OCI-LY7 (cell line): ENCODE measurements at regions not wholly inside any gene's neighbourhood (a gene's known extent, or its start where the extent isn't known, plus 50 kb on each side); places are given as distances from the start of the nearest gene placed in this dataset.

ENCODE experiments used
- BruUV-seq: library from RNA; stranded (reverse); fragments of 400-500 nt; replicated peaks from 2 replicates; lab custom pipeline; 2021; lab: Mats Ljungman, UMichigan
- CTCF ChIA-PET: fragments of 300-600 bp; sonication (Branson Sonifier 250); formaldehyde crosslinking; loops from one replicate; lab custom pipeline; 2022; ENCODE audit warnings: antibody characterized with exemption; ENCODE audit not compliant: unreplicated experiment; lab: Charles Lee
- POLR2A ChIA-PET: fragments of 300-600 bp; sonication (Branson Sonifier 250); formaldehyde crosslinking; loops from one replicate; lab custom pipeline; 2022; ENCODE audit warnings: antibody characterized with exemption; lab: Charles Lee
- DNase-seq: peaks from one replicate; pipeline ENCODE4 v3.0.0-alpha.2; 2015; ENCODE audit warnings: low spot score
- H2AFZ ChIP-seq: fragments of 200-600 bp; sonication (generic), shearing (Covaris generic); 2 replicates; pipeline ENCODE4 v1.6.1; 2014; ENCODE audit warnings: mild to moderate bottlenecking, antibody characterized with exemption, low read length, moderate library complexity
- H3K27ac ChIP-seq: fragments of 200-600 bp; sonication (generic); 2 replicates; pipeline ENCODE4 v1.5.1; 2014; ENCODE audit warnings: mixed run types, low read depth, mild to moderate bottlenecking, moderate library complexity, low read length, inconsistent platforms; ENCODE audit not compliant: poor library complexity, severe bottlenecking
- H3K36me3 ChIP-seq: fragments of 200-600 bp; sonication (generic); 2 replicates; pipeline ENCODE4 v1.6.1; 2014; ENCODE audit warnings: mild to moderate bottlenecking, antibody characterized with exemption, low read length, moderate library complexity, mixed read lengths; ENCODE audit not compliant: insufficient read depth
- H3K4me1 ChIP-seq: fragments of 200-600 bp; sonication (generic); 2 replicates; pipeline ENCODE4 v1.5.1; 2014; ENCODE audit warnings: mild to moderate bottlenecking, low read length; ENCODE audit not compliant: insufficient read depth, poor library complexity, severe bottlenecking
- H3K4me2 ChIP-seq: fragments of 200-600 bp; sonication (generic); 2 replicates; pipeline ENCODE4 v1.6.1; 2014; ENCODE audit warnings: mild to moderate bottlenecking, low read length
- H3K4me3 ChIP-seq: fragments of 200-600 bp; sonication (generic); 2 replicates; pipeline ENCODE4 v1.5.1; 2014; ENCODE audit warnings: mild to moderate bottlenecking, low read depth, low read length; ENCODE audit not compliant: poor library complexity, severe bottlenecking
- H3K79me2 ChIP-seq: fragments of 200-600 bp; sonication (generic); 2 replicates; pipeline ENCODE4 v1.6.1; 2016; ENCODE audit warnings: low read depth, mild to moderate bottlenecking, low read length, moderate library complexity, mixed read lengths; ENCODE audit not compliant: insufficient read depth
- H3K9me2 ChIP-seq: fragments of 200-600 bp; sonication (generic); 2 replicates; pipeline ENCODE4 v1.6.1; 2016; ENCODE audit warnings: mild to moderate bottlenecking, low read length, mixed read lengths; ENCODE audit not compliant: insufficient read depth
- H3K9me3 ChIP-seq: fragments of 200-600 bp; sonication (generic); 2 replicates; pipeline ENCODE4 v1.6.1; 2014; ENCODE audit warnings: mild to moderate bottlenecking, mixed run types, low read length, mixed read lengths
- H4K20me1 ChIP-seq: fragments of 200-600 bp; sonication (generic); 2 replicates; pipeline ENCODE4 v1.6.1; 2014; ENCODE audit warnings: mild to moderate bottlenecking, antibody characterized with exemption, low read length, moderate library complexity, mixed read lengths; ENCODE audit not compliant: insufficient read depth
- EZH2phosphoT487 ChIP-seq: fragments of 200-600 bp; sonication (generic); IDR thresholded peaks from 2 replicates; pipeline ENCODE4 v1.6.1; 2018; ENCODE audit warnings: low read depth, borderline replicate concordance, mild to moderate bottlenecking, mixed run types, antibody characterized with exemption, low read length, moderate library complexity, mixed read lengths
- intact Hi-C: fragments of 100-400 bp; cut with micrococcal nuclease; formaldehyde crosslinking; loops from one replicate; pipeline ENCODE4 v1.10.0; 2022; ENCODE audit not compliant: unreplicated experiment
- TF ChIP-seq, protein P1 (sequence below): fragments of 200-600 bp; sonication (generic); conservative IDR thresholded peaks from 2 replicates; pipeline ENCODE4 v1.5.1; 2014; ENCODE audit warnings: mild to moderate bottlenecking, antibody characterized with exemption, low read length, moderate library complexity, mixed read lengths

DNA sequence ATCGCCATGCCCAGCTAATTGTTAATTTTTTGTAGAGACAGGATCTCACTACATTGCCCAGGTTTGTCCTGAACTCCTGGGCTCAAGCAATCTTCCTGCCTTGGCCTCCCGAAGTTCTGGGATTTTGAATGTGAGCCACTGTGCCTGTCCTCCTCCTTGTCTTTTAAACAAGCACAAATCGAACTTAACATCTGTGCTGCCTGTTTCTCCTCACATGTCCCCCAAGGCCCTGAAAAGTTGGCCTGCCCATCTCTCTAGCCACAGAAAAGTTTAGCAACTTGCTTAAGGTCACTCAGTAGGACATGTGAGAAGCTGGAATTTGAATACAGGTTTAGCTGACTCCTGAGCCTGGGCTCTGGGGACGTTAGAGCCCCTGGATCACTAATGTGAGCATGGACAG is 115.7 kb upstream of the KCNG1 start:
- H3K9me2 ChIP-seq = no peaks in the 10 kb centered on the region
- ChIA-PET CTCF (no interaction called here), POLR2A (no interaction called here)
- intact Hi-C loops = no loop called here
- no peaks in the 10 kb centered on the region for H4K20me1 ChIP-seq
- TF ChIP-seq, protein P1, sequence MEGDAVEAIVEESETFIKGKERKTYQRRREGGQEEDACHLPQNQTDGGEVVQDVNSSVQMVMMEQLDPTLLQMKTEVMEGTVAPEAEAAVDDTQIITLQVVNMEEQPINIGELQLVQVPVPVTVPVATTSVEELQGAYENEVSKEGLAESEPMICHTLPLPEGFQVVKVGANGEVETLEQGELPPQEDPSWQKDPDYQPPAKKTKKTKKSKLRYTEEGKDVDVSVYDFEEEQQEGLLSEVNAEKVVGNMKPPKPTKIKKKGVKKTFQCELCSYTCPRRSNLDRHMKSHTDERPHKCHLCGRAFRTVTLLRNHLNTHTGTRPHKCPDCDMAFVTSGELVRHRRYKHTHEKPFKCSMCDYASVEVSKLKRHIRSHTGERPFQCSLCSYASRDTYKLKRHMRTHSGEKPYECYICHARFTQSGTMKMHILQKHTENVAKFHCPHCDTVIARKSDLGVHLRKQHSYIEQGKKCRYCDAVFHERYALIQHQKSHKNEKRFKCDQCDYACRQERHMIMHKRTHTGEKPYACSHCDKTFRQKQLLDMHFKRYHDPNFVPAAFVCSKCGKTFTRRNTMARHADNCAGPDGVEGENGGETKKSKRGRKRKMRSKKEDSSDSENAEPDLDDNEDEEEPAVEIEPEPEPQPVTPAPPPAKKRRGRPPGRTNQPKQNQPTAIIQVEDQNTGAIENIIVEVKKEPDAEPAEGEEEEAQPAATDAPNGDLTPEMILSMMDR = no peak
- no peak for TF ChIP-seq EZH2phosphoT487
- H2AFZ ChIP-seq = no peak overlapping the region
- H3K4me1 ChIP-seq = peaks cover 6% of the 10 kb centered on the region
- H3K9me3 ChIP-seq = no peaks in the 10 kb centered on the region
- H3K79me2 ChIP-seq = no peaks in the 10 kb centered on the region
- H3K4me2 ChIP-seq = no peak overlapping the region
- no peak overlapping the region for H3K4me3 ChIP-seq
- no peak for DNase-seq
- H3K36me3 ChIP-seq = no peaks in the 10 kb centered on the region
- no TSS peak for BruUV-seq
- H3K27ac ChIP-seq = no peak overlapping the region

DNA sequence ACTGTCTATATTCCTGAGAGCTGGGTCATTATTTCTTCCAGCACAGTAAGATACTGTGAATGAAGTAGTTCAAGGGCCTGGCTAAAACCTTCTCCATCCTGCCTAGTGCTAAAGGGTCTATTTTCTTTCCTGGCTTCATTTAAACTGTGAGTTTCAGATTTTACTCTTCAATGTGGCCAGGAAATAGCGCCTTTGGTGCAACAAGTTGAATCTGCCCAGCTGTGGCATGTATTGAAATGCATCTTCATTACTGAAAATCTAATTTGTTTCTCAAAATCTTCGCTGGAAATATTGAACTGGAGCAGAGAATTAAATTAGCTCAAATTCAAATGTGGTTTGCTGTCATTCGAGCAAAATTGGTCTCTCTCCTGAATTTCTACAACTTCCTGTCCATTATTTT is 114.6 kb upstream of the KCNG1 start:
- Histone ChIP-seq H2AFZ (no peak overlapping the region), H4K20me1 (no peaks in the 10 kb centered on the region), H3K9me3 (no peaks in the 10 kb centered on the region), H3K4me3 (no peak overlapping the region), H3K9me2 (no peaks in the 10 kb centered on the region), H3K4me1 (peaks cover 6% of the 10 kb centered on the region), H3K79me2 (no peaks in the 10 kb centered on the region), H3K36me3 (no peaks in the 10 kb centered on the region), H3K27ac (no peak overlapping the region), H3K4me2 (no peak overlapping the region)
- ChIA-PET CTCF (no interaction called here), POLR2A (interaction anchor here (0.7 to 1.0 kb wide), 2 partner anchors 9 to 88 kb away, joined by 4 to 8 read pairs; no protein-coding TSS in a partner anchor)
- intact Hi-C loops = no loop called here
- no peak for DNase-seq
- TF ChIP-seq, protein P1 = no peak
- TF ChIP-seq EZH2phosphoT487 = no peak
- no TSS peak for BruUV-seq

DNA sequence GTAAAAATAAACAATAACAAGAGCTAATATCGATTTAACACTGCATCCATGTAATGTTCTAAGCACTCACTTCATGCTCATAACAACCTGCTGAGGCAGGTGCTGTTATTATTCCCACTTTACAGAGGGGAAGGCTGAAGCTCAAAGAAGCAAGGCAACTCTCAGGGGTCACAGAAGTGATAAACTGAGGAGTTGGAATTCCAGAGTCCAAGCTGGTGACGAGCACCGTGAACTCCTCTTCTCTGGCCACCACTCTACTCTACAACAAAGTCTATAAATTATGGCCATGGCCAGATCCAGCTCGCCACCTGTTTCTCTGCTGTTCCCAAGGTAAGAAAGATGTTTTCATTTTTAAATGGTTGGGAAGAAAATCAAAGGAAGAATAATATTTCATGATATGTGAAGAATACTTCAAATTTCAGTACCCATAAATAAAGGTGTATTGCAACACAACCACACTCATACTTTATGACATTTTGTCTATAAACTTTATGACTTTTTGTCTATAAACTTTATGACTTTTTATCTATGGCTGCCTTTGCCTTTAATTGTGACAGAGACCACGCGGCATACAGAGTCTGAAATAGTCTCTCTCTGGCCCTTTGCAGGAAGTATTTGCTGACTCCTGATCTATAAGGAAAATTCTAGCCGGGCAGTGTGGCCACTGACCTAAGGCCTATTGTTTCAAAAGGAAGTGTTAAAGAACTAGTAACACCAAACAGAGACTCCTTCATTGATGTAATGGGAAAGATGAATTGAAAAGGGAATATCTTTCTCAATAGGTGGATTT is 113.2 kb upstream of the KCNG1 start:
- Histone ChIP-seq H3K36me3 (no peaks in the 10 kb centered on the region), H3K9me2 (no peaks in the 10 kb centered on the region), H3K4me1 (peaks cover 6% of the 10 kb centered on the region), H3K27ac (no peak overlapping the region), H2AFZ (no peak overlapping the region), H4K20me1 (no peaks in the 10 kb centered on the region), H3K4me2 (no peak overlapping the region), H3K4me3 (no peak overlapping the region), H3K79me2 (no peaks in the 10 kb centered on the region), H3K9me3 (no peaks in the 10 kb centered on the region)
- ChIA-PET POLR2A (no interaction called here), CTCF (no interaction called here)
- no TSS peak for BruUV-seq
- intact Hi-C loops = no loop called here
- no peak for TF ChIP-seq EZH2phosphoT487
- TF ChIP-seq, protein P1 = no peak
- no peak for DNase-seq
